IMR-90 (cell line): ENCODE measurements at regions not wholly inside any gene's neighbourhood (a gene's known extent, or its start where the extent isn't known, plus 50 kb on each side); places are given as distances from the start of the nearest gene placed in this dataset.

Source experiments
- CTCF ChIP-seq: conservative IDR thresholded peaks from 2 replicates; pipeline ENCODE4 v1.5.1; 2012; ENCODE audit warnings: mild to moderate bottlenecking, low read depth, low read length, improper control_type of control experiment
- MAZ ChIP-seq: IDR thresholded peaks from 2 replicates; pipeline ENCODE4 v1.6.1; 2012; ENCODE audit warnings: low read depth, mild to moderate bottlenecking, low read length, improper control_type of control experiment, moderate library complexity, borderline replicate concordance

- TF ChIP-seq CTCF = no peak
- no peak for TF ChIP-seq MAZ
These were observed 1944.6 kb upstream of the WWC1 start for GRCh38 chr5:166346726-166347374.
